ENCODE measurements at regions not wholly inside any gene's neighbourhood (a gene's known extent, or its start where the extent isn't known, plus 50 kb on each side); places are given as distances from the start of the nearest gene placed in this dataset.

DNA sequence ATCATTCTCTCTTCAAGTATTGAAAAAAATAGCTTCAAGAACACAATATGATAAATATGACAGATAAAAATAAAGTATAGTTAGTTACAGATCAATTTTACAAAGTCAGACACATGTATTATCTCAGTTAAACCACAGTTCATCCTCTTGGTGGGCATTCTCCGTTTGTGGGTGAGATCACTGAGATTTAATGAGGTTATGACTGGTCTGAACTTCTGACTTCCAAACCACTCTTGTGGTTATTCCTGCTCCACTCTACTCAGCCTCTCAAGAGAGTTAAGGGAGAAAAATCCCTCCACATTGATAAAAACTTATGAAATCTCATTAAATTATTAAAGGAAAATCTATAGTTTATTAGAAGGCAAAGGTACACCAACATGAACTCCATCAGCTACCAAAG lies 229.9 kb upstream of the LRTM1 start:
- ChIA-PET POLR2A (interaction anchor here (0.7 kb wide), 1 partner anchor 277 kb away, joined by 3 read pairs; no protein-coding TSS in a partner anchor), CTCF (ENCODE audit: low intra/inter-chr PET ratio) (no interaction called here)
- 0% methylated on average over 1 of the region's 1 CpG for WGBS (ENCODE audit: insufficient coverage, low coverage, missing lambda C conversion rate)
- no peak overlapping the region for H3K9ac ChIP-seq (ENCODE audit: insufficient read depth in 1 of 2, low read depth in 2 of 2, low read length in 2 of 2)
- no peaks in the 10 kb centered on the region for H3K79me2 ChIP-seq (ENCODE audit: control insufficient read depth, insufficient read depth, low read length)
- no peaks in the 10 kb centered on the region for H3K9me3 ChIP-seq (replicated peaks; ENCODE audit: control insufficient read depth, insufficient read depth, low read depth, low read length)
- H3K27ac ChIP-seq (ENCODE audit: extremely low read depth, low read depth, low read length) = no peak overlapping the region
- intact Hi-C loops (cut with micrococcal nuclease) (no loop called here), in situ Hi-C loops (cut with MboI) (no loop called here)
- DNase-seq (ENCODE audit: extremely low read depth in 1 of 4, low spot score in 3 of 4) = no peak
- no peaks in the 10 kb centered on the region for H3K9me1 ChIP-seq (ENCODE audit: control insufficient read depth, insufficient read depth, low read length)
- TF ChIP-seq ZNF586 (CRISPR knock-in tag; conservative IDR thresholded peaks at IDR 0.05) (no peak), POLR2B (IDR thresholded peaks at IDR 0.05; ENCODE audit: low read depth, partially characterized antibody) (no peak), ZNF354B (CRISPR knock-in tag; IDR thresholded peaks at IDR 0.05) (no peak), EWSR1 (IDR thresholded peaks at IDR 0.05; ENCODE audit: borderline replicate concordance, low read depth, partially characterized antibody) (no peak), RBM25 (IDR thresholded peaks at IDR 0.05; ENCODE audit: low read depth, low read length, severe bottlenecking) (no peak), ZNF584 (CRISPR knock-in tag; IDR thresholded peaks at IDR 0.05; ENCODE audit: low read depth) (no peak), TFAM (CRISPR knock-in tag; conservative IDR thresholded peaks at IDR 0.05) (no peak), RFX5 (IDR thresholded peaks at IDR 0.05; ENCODE audit: low read depth, low read length) (no peak), FOXA1 (IDR thresholded peaks at IDR 0.05; ENCODE audit: borderline replicate concordance) (no peak), MYNN (IDR thresholded peaks at IDR 0.05) (no peak), MYNN (CRISPR knock-in tag; IDR thresholded peaks at IDR 0.05) (no peak), DPF2 (IDR thresholded peaks at IDR 0.05) (no peak), CTBP1 (IDR thresholded peaks at IDR 0.05; ENCODE audit: borderline replicate concordance) (no peak), FUS (optimal IDR thresholded peaks at IDR 0.05; ENCODE audit: low read depth, low read length) (no peak)
- TF ChIP-seq, protein P1, sequence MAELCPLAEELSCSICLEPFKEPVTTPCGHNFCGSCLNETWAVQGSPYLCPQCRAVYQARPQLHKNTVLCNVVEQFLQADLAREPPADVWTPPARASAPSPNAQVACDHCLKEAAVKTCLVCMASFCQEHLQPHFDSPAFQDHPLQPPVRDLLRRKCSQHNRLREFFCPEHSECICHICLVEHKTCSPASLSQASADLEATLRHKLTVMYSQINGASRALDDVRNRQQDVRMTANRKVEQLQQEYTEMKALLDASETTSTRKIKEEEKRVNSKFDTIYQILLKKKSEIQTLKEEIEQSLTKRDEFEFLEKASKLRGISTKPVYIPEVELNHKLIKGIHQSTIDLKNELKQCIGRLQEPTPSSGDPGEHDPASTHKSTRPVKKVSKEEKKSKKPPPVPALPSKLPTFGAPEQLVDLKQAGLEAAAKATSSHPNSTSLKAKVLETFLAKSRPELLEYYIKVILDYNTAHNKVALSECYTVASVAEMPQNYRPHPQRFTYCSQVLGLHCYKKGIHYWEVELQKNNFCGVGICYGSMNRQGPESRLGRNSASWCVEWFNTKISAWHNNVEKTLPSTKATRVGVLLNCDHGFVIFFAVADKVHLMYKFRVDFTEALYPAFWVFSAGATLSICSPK (IDR thresholded peaks at IDR 0.05; ENCODE audit: borderline replicate concordance) = no peak
- TF ChIP-seq, protein P2, sequence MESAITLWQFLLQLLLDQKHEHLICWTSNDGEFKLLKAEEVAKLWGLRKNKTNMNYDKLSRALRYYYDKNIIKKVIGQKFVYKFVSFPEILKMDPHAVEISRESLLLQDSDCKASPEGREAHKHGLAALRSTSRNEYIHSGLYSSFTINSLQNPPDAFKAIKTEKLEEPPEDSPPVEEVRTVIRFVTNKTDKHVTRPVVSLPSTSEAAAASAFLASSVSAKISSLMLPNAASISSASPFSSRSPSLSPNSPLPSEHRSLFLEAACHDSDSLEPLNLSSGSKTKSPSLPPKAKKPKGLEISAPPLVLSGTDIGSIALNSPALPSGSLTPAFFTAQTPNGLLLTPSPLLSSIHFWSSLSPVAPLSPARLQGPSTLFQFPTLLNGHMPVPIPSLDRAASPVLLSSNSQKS (CRISPR knock-in tag; IDR thresholded peaks at IDR 0.05) = no peak
- BruUV-seq (replicated peaks) = no TSS peak
- no peak overlapping the region for H3K4me2 ChIP-seq (ENCODE audit: insufficient read depth, low read length)
- H4K20me1 ChIP-seq (replicated peaks; ENCODE audit: control insufficient read depth, insufficient read depth, low read length) = no peaks in the 10 kb centered on the region
- no peak for ATAC-seq
- H3K27me3 ChIP-seq (ENCODE audit: control insufficient read depth in 2 of 2, insufficient read depth in 2 of 2, low read length in 2 of 2) = no peaks in the 10 kb centered on the region
- no peak overlapping the region for H2AFZ ChIP-seq (ENCODE audit: low read depth, low read length)
- H3K4me3 ChIP-seq = no peak overlapping the region
- no peaks in the 10 kb centered on the region for H3K36me3 ChIP-seq (ENCODE audit: control insufficient read depth, insufficient read depth, low read length)
- H3K4me1 ChIP-seq (replicated peaks in 1 of 2; ENCODE audit: control insufficient read depth in 2 of 2, insufficient read depth in 2 of 2, low read length in 2 of 2) = no peaks in the 10 kb centered on the region
- FAIRE-seq = no peak
